Iris pigment epithelial cell (primary cell): ENCODE measurements at regions not wholly inside any gene's neighbourhood (a gene's known extent, or its start where the extent isn't known, plus 50 kb on each side); places are given as distances from the start of the nearest gene placed in this dataset.

Experiments used
- DNase-seq: peaks from one replicate; pipeline ENCODE4 v3.0.0-alpha.2; 2011; ENCODE audit warnings: low read depth

- peak; percentile 24 for DNase-seq
Observed at GRCh38 chr6:28737750-28738395, 185.9 kb downstream of the TRIM27 start.

- DNase-seq = no peak
Observed at GRCh38 chr6:28738396-28738765, 185.4 kb downstream of the TRIM27 start.

- no peak for DNase-seq
Observed at GRCh38 chr6:28741363-28741762, 182.4 kb downstream of the TRIM27 start.

- DNase-seq = peak; percentile 86
Observed at GRCh38 chr6:28742668-28743270, 181.0 kb downstream of the TRIM27 start.

GRCh38 chr6:28743271-28743789 lies 180.5 kb downstream of the TRIM27 start:
- DNase-seq = peak; percentile 16

- no peak for DNase-seq
Observed at GRCh38 chr6:28747083-28747630, 176.6 kb downstream of the TRIM27 start.

- DNase-seq = peak; percentile 97
Observed at GRCh38 chr6:28747631-28748157, 176.1 kb downstream of the TRIM27 start.

- DNase-seq = no peak
Observed at GRCh38 chr6:28748192-28748591, 175.6 kb downstream of the TRIM27 start.

- no peak for DNase-seq
Observed at GRCh38 chr6:28750926-28751458, 172.8 kb downstream of the TRIM27 start.

- no peak for DNase-seq
Observed at GRCh38 chr6:28751514-28751913, 172.3 kb downstream of the TRIM27 start.

- no peak for DNase-seq
Observed at GRCh38 chr6:28751963-28752350, 171.8 kb downstream of the TRIM27 start.

- DNase-seq = peak; percentile 49
Observed at GRCh38 chr6:28757429-28758045, 166.2 kb downstream of the TRIM27 start.

GRCh38 chr6:28758046-28758817 lies 165.6 kb downstream of the TRIM27 start:
- peak; percentile 88 for DNase-seq

- no peak for DNase-seq
Observed at GRCh38 chr6:28758818-28759235, 165.0 kb downstream of the TRIM27 start.

- peak; percentile 61 for DNase-seq
Observed at GRCh38 chr6:28764014-28764723, 159.6 kb downstream of the TRIM27 start.

- DNase-seq = peak; percentile 20
Observed at GRCh38 chr6:28764761-28765282, 159.0 kb downstream of the TRIM27 start.

GRCh38 chr6:28765978-28766351 lies 157.8 kb downstream of the TRIM27 start:
- peak; percentile 9 for DNase-seq

- DNase-seq = no peak
Observed at GRCh38 chr6:28766426-28766825, 157.4 kb downstream of the TRIM27 start.

- DNase-seq = no peak
Observed at GRCh38 chr6:28767133-28767532, 156.7 kb downstream of the TRIM27 start.

- DNase-seq = no peak
Observed at GRCh38 chr6:28767691-28768090, 156.1 kb downstream of the TRIM27 start.
